GM23248 (cell line): ENCODE measurements at regions not wholly inside any gene's neighbourhood (a gene's known extent, or its start where the extent isn't known, plus 50 kb on each side); places are given as distances from the start of the nearest gene placed in this dataset.

Experiments
- DNase-seq: peaks from one replicate; pipeline ENCODE4 v3.0.0-alpha.2; 2015
- H2AFZ ChIP-seq: fragments of 200-600 bp; sonication (generic); 2 replicates; pipeline ENCODE4 v1.6.1; 2016; ENCODE audit warnings: antibody characterized with exemption
- H3F3A ChIP-seq: fragments of 200-600 bp; sonication (generic); 2 replicates; pipeline ENCODE4 v1.6.1; 2016; ENCODE audit warnings: mild to moderate bottlenecking, antibody characterized with exemption, mixed run types; ENCODE audit not compliant: insufficient read depth
- H3K27ac ChIP-seq: fragments of 200-600 bp; sonication (generic); 2 replicates; pipeline ENCODE4 v1.5.1; 2016; ENCODE audit warnings: mild to moderate bottlenecking
- H3K27me3 ChIP-seq: fragments of 200-600 bp; sonication (generic); replicated peaks from 2 replicates; pipeline ENCODE4 v1.6.1; 2016; ENCODE audit warnings: mild to moderate bottlenecking; ENCODE audit not compliant: insufficient read depth
- H3K36me3 ChIP-seq: fragments of 200-600 bp; sonication (generic); 2 replicates; pipeline ENCODE4 v1.6.1; 2016; ENCODE audit warnings: low read depth, mild to moderate bottlenecking
- H3K4me1 ChIP-seq: fragments of 200-600 bp; sonication (generic); 2 replicates; pipeline ENCODE4 v1.6.1; 2016; ENCODE audit warnings: mild to moderate bottlenecking; ENCODE audit not compliant: insufficient read depth
- H3K4me2 ChIP-seq: fragments of 200-600 bp; sonication (generic); one replicate; pipeline ENCODE4 v1.6.1; 2016; ENCODE audit warnings: mild to moderate bottlenecking; ENCODE audit not compliant: unreplicated experiment
- H3K4me3 ChIP-seq: fragments of 200-600 bp; sonication (generic); 2 replicates; pipeline ENCODE4 v1.5.1; 2016; ENCODE audit warnings: mild to moderate bottlenecking
- H3K79me2 ChIP-seq: fragments of 200-600 bp; sonication (generic); 2 replicates; pipeline ENCODE4 v1.6.1; 2016; ENCODE audit warnings: mild to moderate bottlenecking; ENCODE audit not compliant: insufficient read depth
- H3K9ac ChIP-seq: fragments of 200-600 bp; sonication (generic); 2 replicates; pipeline ENCODE4 v1.6.1; 2016; ENCODE audit warnings: mild to moderate bottlenecking
- H3K9me2 ChIP-seq: fragments of 200-600 bp; sonication (generic); 2 replicates; pipeline ENCODE4 v1.6.1; 2016; ENCODE audit warnings: mixed run types, mild to moderate bottlenecking, moderate library complexity; ENCODE audit not compliant: insufficient read depth
- H3K9me3 ChIP-seq: fragments of 200-600 bp; sonication (generic); one replicate; pipeline ENCODE4 v1.6.1; 2017; ENCODE audit warnings: low read depth
- H4K20me1 ChIP-seq: fragments of 200-600 bp; sonication (generic); 2 replicates; pipeline ENCODE4 v1.6.0; 2016; ENCODE audit not compliant: insufficient read depth
- EZH2 ChIP-seq: fragments of 200-600 bp; sonication (generic); IDR thresholded peaks from 2 replicates; pipeline ENCODE4 v1.6.1; 2018; ENCODE audit warnings: antibody characterized with exemption, mild to moderate bottlenecking; ENCODE audit not compliant: insufficient read depth, poor library complexity, severe bottlenecking
- EZH2phosphoT487 ChIP-seq: fragments of 200-600 bp; sonication (generic); IDR thresholded peaks from 2 replicates; pipeline ENCODE4 v1.6.1; 2018; ENCODE audit warnings: antibody characterized with exemption, moderate library complexity, mild to moderate bottlenecking, low read depth; ENCODE audit not compliant: insufficient read depth
- WGBS, 2 experiments: methylation state at CpG; one replicate each; pipeline ENCODE4 v1.1.6; 2015 to 2017; ENCODE audit warnings: low lambda C conversion rate in 2 of 2, low coverage in 1 of 2; ENCODE audit errors: missing lambda C conversion rate in 2 of 2; 5-methylcytosine and 5-hydroxymethylcytosine counted together
- in situ Hi-C: fragments of 300-500 bp; cut with MboI; formaldehyde crosslinking; loops from 2 replicates; pipeline ENCODE4 v1.15.0; 2020

DNA sequence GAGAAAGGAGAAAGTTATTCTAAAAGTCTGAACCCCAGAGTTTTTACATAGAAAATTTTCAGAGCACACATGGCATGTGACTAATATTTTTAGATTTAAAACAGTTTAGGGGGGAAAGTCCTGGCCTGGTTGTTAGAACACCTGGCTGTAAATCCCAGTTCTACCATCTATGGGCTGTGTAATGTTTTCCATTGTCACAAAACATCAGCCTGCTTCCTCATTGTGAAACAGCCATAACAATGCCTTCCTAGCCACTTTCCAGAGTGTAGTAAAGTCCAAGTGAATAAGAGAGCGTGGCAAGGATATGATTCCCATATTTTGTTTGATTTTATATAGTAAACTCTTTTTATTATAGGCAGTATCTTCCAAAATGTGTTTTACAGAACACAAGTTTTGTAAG is 310.0 kb upstream of the DCN start:
- H3K4me2 ChIP-seq: no peak overlapping the region
- no peak overlapping the region for H2AFZ ChIP-seq
- no peaks in the 10 kb centered on the region for H3K36me3 ChIP-seq
- H3K79me2 ChIP-seq: no peaks in the 10 kb centered on the region
- H3K4me3 ChIP-seq: no peak overlapping the region
- DNase-seq: no peak
- no peaks in the 10 kb centered on the region for H3K4me1 ChIP-seq
- H3K27me3 ChIP-seq: no peaks in the 10 kb centered on the region
- in situ Hi-C loops: no loop called here
- 84 to 91% methylated on average over 1 of the region's 1 CpG for WGBS, 2 experiments
- H3F3A ChIP-seq: no peaks in the 10 kb centered on the region
- H4K20me1 ChIP-seq: no peaks in the 10 kb centered on the region
- H3K9me3 ChIP-seq: no peaks in the 10 kb centered on the region
- no peaks in the 10 kb centered on the region for H3K9me2 ChIP-seq
- TF ChIP-seq EZH2phosphoT487: no peak
- no peak for TF ChIP-seq EZH2
- H3K27ac ChIP-seq: no peak overlapping the region
- H3K9ac ChIP-seq: no peak overlapping the region

DNA sequence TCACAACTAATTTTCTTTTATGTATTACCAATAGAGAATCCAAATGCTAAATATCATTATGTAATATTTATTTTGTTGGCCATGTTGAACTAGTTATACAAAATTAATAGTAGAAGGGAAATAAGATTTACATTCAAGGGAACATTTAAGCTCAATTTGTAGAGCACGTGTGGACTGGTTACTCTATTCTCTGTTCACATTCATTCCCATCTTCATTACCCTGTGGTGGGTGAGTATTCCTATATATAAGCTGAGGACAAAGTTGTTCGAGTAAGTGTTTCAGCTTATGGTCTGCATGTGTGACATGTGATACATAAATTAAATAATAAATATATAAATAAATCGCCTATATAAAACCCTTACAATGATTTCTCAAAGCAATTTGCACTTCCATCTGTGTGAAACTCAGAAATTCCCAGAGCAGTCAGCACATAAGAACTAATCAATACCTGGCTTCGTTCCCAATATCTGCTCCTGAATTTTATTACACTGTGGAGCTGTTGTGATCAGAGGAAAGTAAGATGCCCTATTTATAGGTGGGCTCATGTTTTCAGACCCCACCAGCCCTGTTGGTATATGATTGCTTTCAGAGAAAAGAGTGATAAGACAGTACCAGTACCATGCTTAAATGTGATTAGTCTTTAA is 308.2 kb upstream of the DCN start:
- in situ Hi-C loops: no loop called here
- Histone ChIP-seq H3K4me3 (no peak overlapping the region), H3K27ac (no peak overlapping the region), H3K9ac (no peak overlapping the region), H3K27me3 (no peaks in the 10 kb centered on the region), H3K4me1 (no peaks in the 10 kb centered on the region), H3K36me3 (no peaks in the 10 kb centered on the region), H2AFZ (no peak overlapping the region), H3K9me2 (no peaks in the 10 kb centered on the region; the same call in 1 of the 2 replicates), H3K4me2 (no peak overlapping the region), H4K20me1 (no peaks in the 10 kb centered on the region), H3K9me3 (no peaks in the 10 kb centered on the region), H3F3A (no peaks in the 10 kb centered on the region), H3K79me2 (no peaks in the 10 kb centered on the region)
- TF ChIP-seq EZH2 (no peak), EZH2phosphoT487 (no peak)
- WGBS, 2 experiments: 14 to 25% methylated on average over 4 of the region's 4 CpGs
- DNase-seq: no peak

DNA sequence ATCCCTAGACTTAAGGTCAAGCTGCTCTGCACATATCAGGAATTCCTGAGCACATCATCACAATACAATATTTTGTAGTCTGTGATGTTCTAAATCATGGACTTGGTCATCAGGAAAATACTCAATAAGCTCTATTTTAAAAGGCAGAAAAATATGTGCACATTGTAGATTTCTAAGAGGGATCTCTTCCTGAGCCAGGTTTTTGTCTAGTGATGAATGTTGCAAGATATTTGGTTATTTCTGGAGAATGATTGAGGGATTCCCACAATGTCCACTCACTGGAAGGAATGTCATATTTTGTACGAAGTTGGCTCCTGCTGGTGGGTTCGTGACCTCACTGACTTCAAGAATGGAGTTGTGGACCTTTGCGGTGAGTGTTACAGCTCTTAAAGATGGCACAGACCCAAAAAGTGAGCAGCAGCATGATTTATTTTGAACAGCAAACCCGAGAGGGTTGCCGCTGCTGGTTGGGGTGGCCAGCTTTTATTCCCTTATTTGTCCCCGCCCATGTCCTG is 300.9 kb upstream of the DCN start:
- no peaks in the 10 kb centered on the region for H3K27me3 ChIP-seq
- H3K9me2 ChIP-seq: no peaks in the 10 kb centered on the region; the same call in 1 of the 2 replicates
- H3K27ac ChIP-seq: no peak overlapping the region
- H3K9me3 ChIP-seq: no peaks in the 10 kb centered on the region
- TF ChIP-seq EZH2: no peak
- TF ChIP-seq EZH2phosphoT487: no peak
- no peaks in the 10 kb centered on the region for H3F3A ChIP-seq
- in situ Hi-C loops: no loop called here
- H3K9ac ChIP-seq: no peak overlapping the region
- H4K20me1 ChIP-seq: no peaks in the 10 kb centered on the region
- H3K36me3 ChIP-seq: no peaks in the 10 kb centered on the region
- DNase-seq: no peak
- H3K4me1 ChIP-seq: no peaks in the 10 kb centered on the region
- WGBS, 2 experiments: 81 to 86% methylated on average over 6 of the region's 6 CpGs
- no peak overlapping the region for H3K4me2 ChIP-seq
- H3K4me3 ChIP-seq: no peak overlapping the region
- H3K79me2 ChIP-seq: no peaks in the 10 kb centered on the region
- no peak overlapping the region for H2AFZ ChIP-seq

DNA sequence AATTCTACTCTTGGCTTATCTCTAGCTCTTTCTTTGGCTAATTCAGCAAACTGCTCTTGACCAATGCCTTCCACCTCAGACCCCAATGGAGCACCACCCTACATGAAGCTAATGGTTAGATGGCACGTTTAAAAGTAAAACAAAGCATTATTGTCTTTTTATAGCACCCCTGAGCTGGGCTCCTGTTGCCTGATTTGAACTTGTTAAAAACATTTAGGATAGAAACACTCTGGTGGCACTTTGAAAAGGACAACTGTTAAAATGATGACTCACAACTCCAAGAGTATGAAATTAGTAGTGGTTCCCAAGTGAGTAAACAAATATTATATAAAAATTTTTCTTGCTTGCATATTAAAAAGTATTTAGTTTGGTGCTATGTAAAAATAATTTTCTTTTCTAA is 299.6 kb upstream of the DCN start:
- Histone ChIP-seq H3K79me2 (no peaks in the 10 kb centered on the region), H3K27me3 (no peaks in the 10 kb centered on the region), H3K9me2 (no peaks in the 10 kb centered on the region; the same call in 1 of the 2 replicates), H3K36me3 (no peaks in the 10 kb centered on the region), H3K9me3 (no peaks in the 10 kb centered on the region), H3K4me3 (no peak overlapping the region), H3F3A (no peaks in the 10 kb centered on the region), H3K27ac (no peak overlapping the region), H2AFZ (no peak overlapping the region), H3K9ac (no peak overlapping the region), H3K4me2 (no peak overlapping the region), H4K20me1 (no peaks in the 10 kb centered on the region), H3K4me1 (no peaks in the 10 kb centered on the region)
- TF ChIP-seq EZH2phosphoT487 (no peak), EZH2 (no peak)
- DNase-seq: no peak
- in situ Hi-C loops: no loop called here
- WGBS, 2 experiments: 67 to 85% methylated on average over 1 of the region's 1 CpG

DNA sequence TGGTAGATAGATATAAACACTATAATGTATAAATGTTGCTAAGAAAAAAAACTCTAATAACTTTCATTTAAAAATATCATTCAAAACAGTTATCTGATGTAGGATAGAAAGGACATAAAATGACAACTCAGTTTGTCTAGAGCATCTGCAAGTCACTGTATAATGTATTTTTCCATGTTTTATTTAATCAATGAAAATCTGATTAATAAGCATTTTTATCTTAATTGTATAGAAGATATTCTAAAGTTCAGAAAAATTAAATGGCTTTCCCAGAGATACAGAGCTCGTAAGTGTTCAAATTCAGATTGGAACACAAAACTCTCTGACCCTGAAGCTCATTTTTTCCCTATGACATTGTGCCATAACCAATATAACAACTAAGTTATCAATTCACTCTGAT is 295.9 kb upstream of the DCN start:
- Histone ChIP-seq H3K27me3 (no peaks in the 10 kb centered on the region), H3K27ac (no peak overlapping the region), H2AFZ (no peak overlapping the region), H3K9me2 (no peaks in the 10 kb centered on the region), H3K79me2 (no peaks in the 10 kb centered on the region), H3K4me1 (no peaks in the 10 kb centered on the region), H3K36me3 (no peaks in the 10 kb centered on the region), H3K4me3 (no peak overlapping the region), H3K9ac (no peak overlapping the region), H3K9me3 (no peaks in the 10 kb centered on the region), H3K4me2 (no peak overlapping the region), H4K20me1 (no peaks in the 10 kb centered on the region), H3F3A (no peaks in the 10 kb centered on the region)
- WGBS, 2 experiments: 61 to 62% methylated on average over 1 of the region's 1 CpG
- in situ Hi-C loops: no loop called here
- no peak for TF ChIP-seq EZH2phosphoT487
- TF ChIP-seq EZH2: no peak
- DNase-seq: no peak
